Omental fat pad (tissue), 3 donors: ENCODE measurements at regions not wholly inside any gene's neighbourhood (a gene's known extent, or its start where the extent isn't known, plus 50 kb on each side); places are given as distances from the start of the nearest gene placed in this dataset.

Source experiments
- ATAC-seq: fragments of 150-250 bp; one replicate; pipeline ENCODE4 v1.9.1; 2016; ENCODE audit warnings: mild to moderate bottlenecking, moderate library complexity; ENCODE audit not compliant: low FRiP score
- DNase-seq: peaks from one replicate; pipeline ENCODE4 v3.0.0-alpha.2; 2019; ENCODE audit warnings: low spot score
- CTCF ChIP-seq, 3 donors: fragments of 450-650 bp; IDR thresholded peaks; one replicate each; pipeline ENCODE4 v1.5.1; 2016 to 2017; ENCODE audit warnings: antibody characterized with exemption in 3 of 3, mild to moderate bottlenecking in 3 of 3, moderate library complexity in 2 of 3

GRCh38 chr16:65655802-65656201 lies 533.9 kb upstream of the CDH11 start:
- no peak for TF ChIP-seq CTCF (IDR thresholded peaks at IDR 0.05)
- no peak for DNase-seq
- ATAC-seq, result no peak

- ATAC-seq (no peak), DNase-seq (no peak)
- TF ChIP-seq CTCF (IDR thresholded peaks at IDR 0.05), result no peak
Observed at GRCh38 chr16:65648101-65648500, 526.2 kb upstream of the CDH11 start.

- ATAC-seq, result no peak
- DNase-seq, result no peak
- TF ChIP-seq CTCF (IDR thresholded peaks at IDR 0.05), result no peak
Observed at GRCh38 chr16:65644821-65645220, 523.0 kb upstream of the CDH11 start.

- DNase-seq (no peak), ATAC-seq (no peak)
- TF ChIP-seq CTCF (IDR thresholded peaks at IDR 0.05), result no peak
Observed at GRCh38 chr16:65641762-65642289, 520.0 kb upstream of the CDH11 start.

GRCh38 chr16:65641049-65641761 lies 519.3 kb upstream of the CDH11 start:
- ATAC-seq (no peak), DNase-seq (no peak)
- no peak for TF ChIP-seq CTCF (IDR thresholded peaks at IDR 0.05)

GRCh38 chr16:65634833-65635232 lies 513.0 kb upstream of the CDH11 start:
- DNase-seq (no peak), ATAC-seq (no peak)
- TF ChIP-seq CTCF (IDR thresholded peaks at IDR 0.05), result no peak

GRCh38 chr16:65634291-65634690 lies 512.4 kb upstream of the CDH11 start:
- ATAC-seq, result no peak
- no peak for TF ChIP-seq CTCF (IDR thresholded peaks at IDR 0.05)
- no peak for DNase-seq
